HL-60 (cell line): ENCODE measurements at regions not wholly inside any gene's neighbourhood (a gene's known extent, or its start where the extent isn't known, plus 50 kb on each side); places are given as distances from the start of the nearest gene placed in this dataset.

Source experiments
- DNase-seq, 2 experiments: peaks; one replicate each; pipeline ENCODE4 v3.0.0-alpha.2; 2010 to 2020; ENCODE audit warnings: low read depth in 1 of 2, low spot score in 1 of 2
- H3K27ac ChIP-seq: fragments of 250-450 bp; sonication (Bioruptor Pico); replicated peaks from 2 replicates; pipeline ENCODE4 v1.5.1; 2020; ENCODE audit warnings: mild to moderate bottlenecking, moderate library complexity
- H3K27me3 ChIP-seq: fragments of 250-450 bp; sonication (Bioruptor Pico); 2 replicates; pipeline ENCODE4 v1.5.1; 2021; ENCODE audit warnings: mild to moderate bottlenecking, moderate library complexity; ENCODE audit not compliant: insufficient read depth, poor library complexity, severe bottlenecking
- H3K4me3 ChIP-seq: replicated peaks from 2 replicates; pipeline ENCODE4 v1.5.1; 2011; ENCODE audit warnings: mild to moderate bottlenecking, control low read depth, low read length; ENCODE audit not compliant: insufficient read depth
- GABPA ChIP-seq: IDR thresholded peaks from 2 replicates; pipeline ENCODE4 v1.6.1; 2012; ENCODE audit warnings: low read depth
- POLR2AphosphoS5 ChIP-seq: IDR thresholded peaks from 2 replicates; pipeline ENCODE4 v1.6.1; 2012; ENCODE audit warnings: low read depth
- SPI1 ChIP-seq: IDR thresholded peaks from 2 replicates; pipeline ENCODE4 v1.6.1; 2012; ENCODE audit warnings: low read depth, mild to moderate bottlenecking, borderline replicate concordance
- TF ChIP-seq, protein P1 (sequence below): IDR thresholded peaks from one replicate; pipeline ENCODE4 v1.5.1; 2011; ENCODE audit warnings: low read length, control low read depth, inconsistent platforms; ENCODE audit not compliant: insufficient read depth
- TF ChIP-seq, protein P2 (sequence below): IDR thresholded peaks from 2 replicates; pipeline ENCODE4 v1.6.1; 2012; ENCODE audit warnings: low read depth; ENCODE audit not compliant: insufficient replicate concordance

DNA sequence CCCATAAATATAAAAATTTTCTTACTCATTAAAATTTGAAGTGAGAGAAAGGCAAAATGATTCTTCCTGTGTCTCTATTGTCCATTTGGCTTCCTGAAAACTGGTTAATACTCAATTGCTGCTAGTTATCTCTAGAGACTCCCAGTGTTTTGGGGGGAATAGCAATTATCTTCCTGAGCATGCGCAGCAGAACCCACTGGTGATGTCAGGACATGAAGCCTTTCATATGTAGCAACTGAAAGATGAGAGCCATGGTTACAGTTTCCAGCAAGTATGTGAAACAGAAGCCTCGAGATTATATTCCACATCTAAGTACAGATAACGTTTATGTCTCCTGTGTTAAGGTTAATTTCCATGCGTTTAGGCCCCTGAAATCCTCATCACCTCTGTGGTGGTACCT lies 254.3 kb upstream of the FIGN start:
- H3K27ac ChIP-seq: no peak overlapping the region
- no peak for DNase-seq
- no peak overlapping the region for H3K4me3 ChIP-seq
- no peak for TF ChIP-seq POLR2AphosphoS5
- no peak for TF ChIP-seq GABPA
- no peak for TF ChIP-seq SPI1
- TF ChIP-seq, protein P1, sequence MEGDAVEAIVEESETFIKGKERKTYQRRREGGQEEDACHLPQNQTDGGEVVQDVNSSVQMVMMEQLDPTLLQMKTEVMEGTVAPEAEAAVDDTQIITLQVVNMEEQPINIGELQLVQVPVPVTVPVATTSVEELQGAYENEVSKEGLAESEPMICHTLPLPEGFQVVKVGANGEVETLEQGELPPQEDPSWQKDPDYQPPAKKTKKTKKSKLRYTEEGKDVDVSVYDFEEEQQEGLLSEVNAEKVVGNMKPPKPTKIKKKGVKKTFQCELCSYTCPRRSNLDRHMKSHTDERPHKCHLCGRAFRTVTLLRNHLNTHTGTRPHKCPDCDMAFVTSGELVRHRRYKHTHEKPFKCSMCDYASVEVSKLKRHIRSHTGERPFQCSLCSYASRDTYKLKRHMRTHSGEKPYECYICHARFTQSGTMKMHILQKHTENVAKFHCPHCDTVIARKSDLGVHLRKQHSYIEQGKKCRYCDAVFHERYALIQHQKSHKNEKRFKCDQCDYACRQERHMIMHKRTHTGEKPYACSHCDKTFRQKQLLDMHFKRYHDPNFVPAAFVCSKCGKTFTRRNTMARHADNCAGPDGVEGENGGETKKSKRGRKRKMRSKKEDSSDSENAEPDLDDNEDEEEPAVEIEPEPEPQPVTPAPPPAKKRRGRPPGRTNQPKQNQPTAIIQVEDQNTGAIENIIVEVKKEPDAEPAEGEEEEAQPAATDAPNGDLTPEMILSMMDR: no peak
- H3K27me3 ChIP-seq: no peaks in the 10 kb centered on the region

DNA sequence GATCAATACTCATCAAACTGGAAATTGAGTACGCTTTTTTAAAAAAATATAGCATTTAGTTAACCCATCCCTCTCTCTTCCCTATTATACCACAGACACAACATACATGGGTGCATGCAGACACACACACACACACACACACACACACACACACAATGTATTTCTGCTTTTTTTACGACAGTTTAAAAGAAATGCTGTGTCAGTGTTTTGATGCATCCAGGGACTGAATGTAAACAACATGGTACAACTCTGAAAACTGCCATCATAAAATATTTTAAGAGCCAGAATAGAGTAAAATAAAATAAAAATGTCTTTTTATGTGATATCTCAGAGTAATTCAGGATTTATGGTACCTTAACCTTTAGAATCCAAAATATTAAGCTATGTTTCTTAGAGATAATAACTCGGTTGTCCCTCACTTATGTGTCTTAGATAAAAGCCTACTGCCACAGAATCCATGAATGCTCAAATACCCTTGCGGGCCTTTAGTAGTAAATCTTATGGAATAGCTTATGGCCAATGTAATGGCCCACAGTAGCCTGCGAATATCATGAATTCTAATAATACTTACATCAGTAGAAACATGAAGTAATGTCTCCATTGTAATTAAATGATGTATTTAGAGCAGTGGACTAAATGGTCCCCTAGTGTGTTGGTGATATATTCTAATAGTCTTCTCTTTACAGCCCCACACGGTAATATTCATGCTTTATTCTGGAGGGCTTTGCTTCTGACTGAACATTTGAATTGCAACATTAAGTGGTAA lies 251.6 kb upstream of the FIGN start:
- TF ChIP-seq GABPA (no peak), POLR2AphosphoS5 (no peak), SPI1 (no peak)
- TF ChIP-seq, protein P2, sequence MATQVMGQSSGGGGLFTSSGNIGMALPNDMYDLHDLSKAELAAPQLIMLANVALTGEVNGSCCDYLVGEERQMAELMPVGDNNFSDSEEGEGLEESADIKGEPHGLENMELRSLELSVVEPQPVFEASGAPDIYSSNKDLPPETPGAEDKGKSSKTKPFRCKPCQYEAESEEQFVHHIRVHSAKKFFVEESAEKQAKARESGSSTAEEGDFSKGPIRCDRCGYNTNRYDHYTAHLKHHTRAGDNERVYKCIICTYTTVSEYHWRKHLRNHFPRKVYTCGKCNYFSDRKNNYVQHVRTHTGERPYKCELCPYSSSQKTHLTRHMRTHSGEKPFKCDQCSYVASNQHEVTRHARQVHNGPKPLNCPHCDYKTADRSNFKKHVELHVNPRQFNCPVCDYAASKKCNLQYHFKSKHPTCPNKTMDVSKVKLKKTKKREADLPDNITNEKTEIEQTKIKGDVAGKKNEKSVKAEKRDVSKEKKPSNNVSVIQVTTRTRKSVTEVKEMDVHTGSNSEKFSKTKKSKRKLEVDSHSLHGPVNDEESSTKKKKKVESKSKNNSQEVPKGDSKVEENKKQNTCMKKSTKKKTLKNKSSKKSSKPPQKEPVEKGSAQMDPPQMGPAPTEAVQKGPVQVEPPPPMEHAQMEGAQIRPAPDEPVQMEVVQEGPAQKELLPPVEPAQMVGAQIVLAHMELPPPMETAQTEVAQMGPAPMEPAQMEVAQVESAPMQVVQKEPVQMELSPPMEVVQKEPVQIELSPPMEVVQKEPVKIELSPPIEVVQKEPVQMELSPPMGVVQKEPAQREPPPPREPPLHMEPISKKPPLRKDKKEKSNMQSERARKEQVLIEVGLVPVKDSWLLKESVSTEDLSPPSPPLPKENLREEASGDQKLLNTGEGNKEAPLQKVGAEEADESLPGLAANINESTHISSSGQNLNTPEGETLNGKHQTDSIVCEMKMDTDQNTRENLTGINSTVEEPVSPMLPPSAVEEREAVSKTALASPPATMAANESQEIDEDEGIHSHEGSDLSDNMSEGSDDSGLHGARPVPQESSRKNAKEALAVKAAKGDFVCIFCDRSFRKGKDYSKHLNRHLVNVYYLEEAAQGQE: no peak
- TF ChIP-seq, protein P1: no peak
- Histone ChIP-seq H3K27me3 (no peaks in the 10 kb centered on the region), H3K4me3 (no peak overlapping the region), H3K27ac (no peak overlapping the region)
- no peak for DNase-seq

DNA sequence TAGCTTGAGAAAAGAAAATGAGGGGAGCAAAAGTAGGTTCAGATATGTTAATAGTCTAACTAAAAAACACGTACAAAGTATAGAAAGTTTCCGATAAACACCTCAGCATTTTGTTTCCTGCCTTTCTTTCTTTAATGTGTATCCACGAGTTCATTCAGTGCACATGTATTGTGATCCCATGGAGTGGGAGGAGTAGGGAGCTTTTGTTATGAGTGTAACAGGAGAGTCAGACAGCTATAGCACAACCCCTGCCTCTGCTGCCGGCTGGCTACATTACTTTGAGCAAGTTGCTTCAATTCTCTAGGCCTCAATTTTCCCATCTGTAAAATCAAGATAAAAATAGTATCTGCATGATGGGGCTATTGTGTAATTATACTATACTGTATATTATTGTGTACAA lies 249.2 kb upstream of the FIGN start:
- H3K4me3 ChIP-seq: no peak overlapping the region
- no peak for TF ChIP-seq GABPA
- TF ChIP-seq SPI1: no peak
- TF ChIP-seq, protein P1: no peak
- TF ChIP-seq POLR2AphosphoS5: no peak
- TF ChIP-seq, protein P2: no peak
- H3K27ac ChIP-seq: no peak overlapping the region
- DNase-seq: no peak
- no peaks in the 10 kb centered on the region for H3K27me3 ChIP-seq
